GM12878 (cell line): ENCODE measurements at regions not wholly inside any gene's neighbourhood (a gene's known extent, or its start where the extent isn't known, plus 50 kb on each side); places are given as distances from the start of the nearest gene placed in this dataset.

Experiments used
- ATAC-seq: fragments of 200-7000 bp; cut with Tn5 transposase; 3 replicates; pipeline ENCODE4 v1.9.1; 2020; ENCODE audit warnings: mild to moderate bottlenecking, moderate library complexity
- BruUV-seq: library from RNA; stranded (reverse); fragments of 400-500 nt; replicated peaks from 2 replicates; lab custom pipeline; 2021; lab: Mats Ljungman, UMichigan
- CTCF ChIA-PET: fragments of 300-600 bp; sonication (Branson Sonifier 250); formaldehyde crosslinking; extraction: SDS; loops from one replicate; lab custom pipeline; 2021; ENCODE audit warnings: inconsistent platforms; lab: Yijun Ruan, JAX
- POLR2A ChIA-PET: fragments of 350-600 bp; formaldehyde crosslinking; extraction: SDS; loops from one replicate; lab custom pipeline; 2021; ENCODE audit warnings: inconsistent platforms; lab: Charles Lee
- RAD21 ChIA-PET: fragments of 300-600 bp; sonication (Branson Sonifier 250); formaldehyde crosslinking; loops from one replicate; lab custom pipeline; 2023; ENCODE audit warnings: antibody characterized with exemption; ENCODE audit not compliant: unreplicated experiment; lab: Charles Lee
- SMC1A ChIA-PET: fragments of 300-600 bp; sonication (Branson Sonifier 250); formaldehyde crosslinking; loops from one replicate; lab custom pipeline; 2023; ENCODE audit not compliant: unreplicated experiment, uncharacterized antibody; lab: Charles Lee
- DNase-seq: peaks from one replicate; pipeline ENCODE4 v3.0.0-alpha.2; 2011; ENCODE audit warnings: low read depth, low spot score
- FAIRE-seq: peaks from 3 replicates; lab custom pipeline; 2011; peaks lifted over from hg19 to GRCh38; lab: Jason Lieb, UNC
- H2AFZ ChIP-seq: 2 replicates; pipeline ENCODE4 v1.6.0; 2011; ENCODE audit warnings: low read depth, low read length, control low read depth; ENCODE audit not compliant: control insufficient read depth
- H3K27ac ChIP-seq: 2 replicates; pipeline ENCODE4 v1.5.1; 2011; ENCODE audit warnings: control low read depth; ENCODE audit not compliant: control insufficient read depth, insufficient read depth
- H3K27me3 ChIP-seq, 2 experiments: replicated peaks in 1 of 2; 2 replicates each; pipeline versions ENCODE4 v1.6.0 to v1.6.1; 2011; ENCODE audit warnings: low read length in 1 of 2; ENCODE audit not compliant: control insufficient read depth in 2 of 2, insufficient read depth in 2 of 2
- H3K36me3 ChIP-seq, 2 experiments: 2 replicates each; pipeline ENCODE4 v1.5.1; 2011; ENCODE audit warnings: low read length in 1 of 2; ENCODE audit not compliant: control insufficient read depth in 2 of 2, insufficient read depth in 2 of 2
- H3K4me1 ChIP-seq: 2 replicates; pipeline ENCODE4 v1.6.1; 2011; ENCODE audit warnings: mild to moderate bottlenecking, low read length, moderate library complexity, mixed read lengths; ENCODE audit not compliant: control insufficient read depth, insufficient read depth
- H3K4me2 ChIP-seq: 2 replicates; pipeline ENCODE4 v1.6.0; 2011; ENCODE audit warnings: control low read depth; ENCODE audit not compliant: control insufficient read depth, insufficient read depth
- H3K4me3 ChIP-seq: fragments of 200-600 bp; sonication (generic); 2 replicates; pipeline ENCODE4 v1.5.1; 2016
- H3K79me2 ChIP-seq: 2 replicates; pipeline ENCODE4 v1.6.0; 2011; ENCODE audit warnings: low read length; ENCODE audit not compliant: control insufficient read depth, insufficient read depth
- H3K9ac ChIP-seq: 2 replicates; pipeline ENCODE4 v1.8.0; 2011; ENCODE audit warnings: low read length, control low read depth, mixed read lengths; ENCODE audit not compliant: control insufficient read depth, insufficient read depth
- H3K9me3 ChIP-seq: replicated peaks from 3 replicates; pipeline ENCODE4 v1.5.1; 2011; ENCODE audit warnings: mild to moderate bottlenecking, low read length; ENCODE audit not compliant: control insufficient read depth, insufficient read depth
- H4K20me1 ChIP-seq: 2 replicates; pipeline ENCODE4 v1.6.0; 2011; ENCODE audit not compliant: control insufficient read depth, insufficient read depth
- ASH2L ChIP-seq: fragments of 300-600, 200-600 bp; sonication (generic); IDR thresholded peaks from 2 replicates; pipeline ENCODE4 v1.6.1; 2017; ENCODE audit warnings: low read depth, mild to moderate bottlenecking, borderline replicate concordance
- FOXK2 ChIP-seq: fragments of 450-650 bp; IDR thresholded peaks from 2 replicates; pipeline ENCODE4 v1.6.1; 2017; ENCODE audit warnings: mild to moderate bottlenecking, moderate library complexity
- HDAC2 ChIP-seq: fragments of 200-600 bp; sonication (generic); IDR thresholded peaks from 2 replicates; pipeline ENCODE4 v1.6.1; 2017
- JUNB ChIP-seq: IDR thresholded peaks from 2 replicates; pipeline ENCODE4 v1.6.1; 2016; ENCODE audit warnings: antibody characterized with exemption, mild to moderate bottlenecking
- MEF2B ChIP-seq: fragments of 450-650 bp; IDR thresholded peaks from 2 replicates; pipeline ENCODE4 v1.6.1; 2018; ENCODE audit warnings: mild to moderate bottlenecking, moderate library complexity; ENCODE audit not compliant: partially characterized antibody, poor library complexity, severe bottlenecking
- MLLT1 ChIP-seq: fragments of 450-650 bp; IDR thresholded peaks from 2 replicates; pipeline ENCODE4 v1.6.1; 2016; ENCODE audit warnings: mild to moderate bottlenecking
- MTA2 ChIP-seq: fragments of 450-650 bp; IDR thresholded peaks from 2 replicates; pipeline ENCODE4 v1.6.1; 2016; ENCODE audit warnings: low read depth, mild to moderate bottlenecking, moderate library complexity
- NFIC ChIP-seq: IDR thresholded peaks from 2 replicates; pipeline ENCODE4 v1.6.1; 2012; ENCODE audit warnings: low read depth, mild to moderate bottlenecking, inconsistent platforms, low read length, moderate library complexity
- NR2C2 ChIP-seq: IDR thresholded peaks from 2 replicates; pipeline ENCODE4 v1.6.1; 2011; ENCODE audit warnings: borderline replicate concordance, low read depth; ENCODE audit not compliant: control insufficient read depth, insufficient read length
- POLR2AphosphoS2 ChIP-seq: IDR thresholded peaks from 2 replicates; pipeline ENCODE4 v1.6.1; 2011; ENCODE audit warnings: low read depth, mild to moderate bottlenecking, low read length, improper control_type of control experiment, moderate library complexity
- REST ChIP-seq: IDR thresholded peaks from 2 replicates; pipeline ENCODE4 v1.6.1; 2012; ENCODE audit warnings: mild to moderate bottlenecking, low read depth, low read length
- SMAD5 ChIP-seq: IDR thresholded peaks from 2 replicates; pipeline ENCODE4 v1.6.1; 2016; ENCODE audit warnings: antibody characterized with exemption, low read depth
- SREBF1 ChIP-seq: IDR thresholded peaks from 2 replicates; pipeline ENCODE4 v1.6.1; 2012; ENCODE audit warnings: mild to moderate bottlenecking, low read length
- USF1 ChIP-seq: IDR thresholded peaks from 2 replicates; pipeline ENCODE4 v1.6.1; 2011; ENCODE audit warnings: borderline replicate concordance, low read depth, mild to moderate bottlenecking, moderate library complexity, mixed read lengths, low read length; ENCODE audit not compliant: insufficient read depth; ENCODE audit errors: extremely low read length
- ZBTB33 ChIP-seq: fragments of 450-650 bp; IDR thresholded peaks from 2 replicates; pipeline ENCODE4 v1.6.1; 2017; ENCODE audit warnings: mild to moderate bottlenecking
- ZNF217 ChIP-seq: fragments of 450-650 bp; IDR thresholded peaks from 2 replicates; pipeline ENCODE4 v1.6.1; 2017; ENCODE audit warnings: antibody characterized with exemption, mild to moderate bottlenecking
- WGBS: methylation state at CpG from one replicate; pipeline ENCODE4 v1.1.6; 2016; ENCODE audit warnings: low lambda C conversion rate; ENCODE audit not compliant: insufficient replicate concordance, insufficient coverage; ENCODE audit errors: missing lambda C conversion rate; 5-methylcytosine and 5-hydroxymethylcytosine counted together
- in situ Hi-C: fragments of 300-500 bp; cut with MboI; formaldehyde crosslinking; loops from 9 replicates; pipeline ENCODE4 v1.14.3; 2018; ENCODE audit warnings: mixed read lengths
- intact Hi-C: fragments of 100-400 bp; cut with micrococcal nuclease; formaldehyde crosslinking; loops from one replicate; pipeline ENCODE4 v1.14.2; 2022; ENCODE audit not compliant: unreplicated experiment

DNA sequence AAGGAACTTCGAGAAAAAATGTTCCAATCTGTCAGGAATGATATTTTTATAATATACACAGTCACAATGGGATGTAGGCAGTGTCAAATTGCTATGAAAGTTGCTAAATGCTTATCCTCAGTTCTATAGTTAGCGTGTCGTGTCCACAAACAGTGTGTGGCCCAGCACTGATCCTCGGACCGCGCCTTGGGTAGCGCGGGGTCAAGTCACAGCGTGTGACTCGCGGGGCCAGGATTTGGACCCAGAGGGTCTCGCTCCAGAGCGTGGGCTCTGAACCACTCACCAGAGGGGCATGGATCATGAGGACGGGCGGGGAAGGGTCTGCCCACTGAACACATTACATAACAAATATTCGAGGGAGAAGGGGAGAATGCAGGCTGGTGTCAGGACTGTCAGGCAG, 171.8 kb downstream of the C9orf50 start (continued):
- TF ChIP-seq ZBTB33 (no peak), REST (no peak), MTA2 (no peak), JUNB (no peak), MEF2B (no peak)

DNA sequence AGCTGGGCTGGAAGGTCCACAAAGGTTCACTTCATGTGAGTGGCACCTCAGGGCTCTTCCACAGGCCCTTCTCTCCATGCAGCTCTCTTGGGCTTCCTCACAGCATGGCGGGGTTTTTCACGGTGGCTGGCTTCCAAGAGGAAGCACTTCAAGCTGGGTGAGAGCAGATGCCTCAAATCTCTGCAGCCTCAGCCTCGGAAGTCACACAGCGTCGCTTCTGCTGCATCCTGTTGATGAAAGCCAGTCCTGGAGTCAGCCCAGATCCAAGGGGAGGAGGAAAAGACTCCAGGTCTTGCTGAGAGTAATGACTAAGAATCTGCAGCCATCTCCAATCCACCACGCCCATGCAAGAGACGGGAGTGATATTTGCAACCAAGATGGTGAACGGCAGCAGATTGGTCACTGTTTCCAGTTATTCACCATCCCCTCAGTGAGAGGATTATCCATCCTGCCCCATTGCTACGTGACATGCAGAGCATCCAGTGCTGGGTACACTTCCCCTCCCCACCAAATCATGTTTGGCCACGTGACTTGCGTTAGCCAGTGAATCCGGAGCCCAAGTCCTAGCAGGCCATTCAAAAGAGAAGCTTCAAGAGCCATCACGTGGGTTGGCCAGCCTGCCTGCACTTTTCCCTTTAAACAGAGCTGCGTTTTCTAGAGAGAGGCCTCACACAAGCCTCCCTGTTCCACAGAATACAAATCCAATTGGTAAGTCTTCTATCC, 173.9 kb downstream of the C9orf50 start:
- Histone ChIP-seq H3K9me3 (no peaks in the 10 kb centered on the region; the same call in 2 of the 3 replicates), H4K20me1 (no peaks in the 10 kb centered on the region; the same call in 1 of the 2 replicates), H3K27ac (no peak overlapping the region), H3K27me3 (peaks cover 0 to under 1% of the 10 kb centered on the region in 2 experiments; a peak in 1 of 4 replicates), H3K79me2 (no peaks in the 10 kb centered on the region), H3K9ac (no peak overlapping the region), H3K4me1 (no peaks in the 10 kb centered on the region), H3K36me3 (no peaks in the 10 kb centered on the region), H3K4me3 (no peak overlapping the region), H2AFZ (no peak overlapping the region), H3K4me2 (no peak overlapping the region)
- intact Hi-C loops (no loop called here), in situ Hi-C loops (no loop called here)
- ChIA-PET SMC1A (no interaction called here), POLR2A (interaction anchor here (1.1 kb wide), 1 partner anchor 37 kb away, joined by 3 read pairs; no protein-coding TSS in a partner anchor), CTCF (interaction anchor here (0.8 to 1.1 kb wide), 2 partner anchors 19 to 269 kb away, joined by 3 to 4 read pairs; partner anchors contain the start of gene IER5L), RAD21 (no interaction called here)
- DNase-seq, result no peak
- BruUV-seq, result no TSS peak
- ATAC-seq, result no peak
- WGBS, result 28% methylated on average over 14 of the region's 14 CpGs
- FAIRE-seq, result no peak
- TF ChIP-seq NFIC, result no peak
- TF ChIP-seq ZNF217, result no peak
- no peak for TF ChIP-seq HDAC2
- TF ChIP-seq FOXK2, result no peak
- TF ChIP-seq SMAD5, result no peak
- TF ChIP-seq NR2C2, result no peak
- TF ChIP-seq ASH2L, result no peak
- no peak for TF ChIP-seq SREBF1
- no peak for TF ChIP-seq MLLT1
- TF ChIP-seq POLR2AphosphoS2, result no peak
- TF ChIP-seq USF1, result no peak
